ENCODE measurements at regions not wholly inside any gene's neighbourhood (a gene's known extent, or its start where the extent isn't known, plus 50 kb on each side); places are given as distances from the start of the nearest gene placed in this dataset.

DNA sequence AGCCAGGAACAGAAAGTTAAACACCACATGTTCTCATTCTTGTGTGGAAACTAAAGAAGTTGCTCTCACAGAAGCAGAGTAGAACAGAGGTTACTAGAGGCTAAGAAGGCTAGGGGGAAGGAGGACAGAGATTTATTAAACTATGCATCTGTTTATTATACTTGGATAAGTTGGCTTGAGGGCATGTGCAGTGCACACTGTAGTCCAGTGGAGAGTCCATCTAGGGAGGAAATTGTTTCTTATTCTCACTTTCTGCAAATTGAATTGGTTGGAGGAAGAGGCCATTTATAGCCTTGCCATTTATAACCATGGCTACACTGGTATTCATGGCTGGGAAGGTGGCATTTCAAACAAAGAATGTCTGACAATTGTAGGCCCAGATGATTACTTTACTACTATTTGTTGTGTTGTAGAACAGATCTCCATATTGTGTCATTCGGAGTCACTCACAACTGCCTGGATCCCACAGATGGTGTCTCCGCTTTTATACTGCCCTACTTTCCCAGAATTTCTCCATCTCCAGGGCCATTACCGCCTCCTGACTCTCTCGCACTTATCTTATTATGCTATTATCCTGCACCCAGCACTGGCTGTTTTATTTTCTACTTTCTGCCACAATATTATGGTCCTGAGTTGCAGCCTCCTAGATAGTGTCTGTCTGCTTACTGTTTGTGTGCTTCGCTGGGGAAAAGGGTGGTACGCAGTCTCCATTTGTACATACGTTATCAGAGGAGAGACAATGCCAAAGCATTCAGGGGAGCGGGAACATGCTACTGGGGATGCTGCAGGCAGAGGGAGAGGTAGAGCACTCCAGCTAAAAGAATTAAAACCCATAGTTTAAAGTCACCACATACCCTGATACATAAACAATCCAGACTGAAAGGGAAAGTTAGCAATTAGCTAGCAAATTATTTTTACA lies 169.3 kb upstream of the BLID start:
- no peak for TF ChIP-seq CTCF (conservative IDR thresholded peaks at IDR 0.05; ENCODE audit: control insufficient read depth, insufficient read depth, low read depth, low read length)

DNA sequence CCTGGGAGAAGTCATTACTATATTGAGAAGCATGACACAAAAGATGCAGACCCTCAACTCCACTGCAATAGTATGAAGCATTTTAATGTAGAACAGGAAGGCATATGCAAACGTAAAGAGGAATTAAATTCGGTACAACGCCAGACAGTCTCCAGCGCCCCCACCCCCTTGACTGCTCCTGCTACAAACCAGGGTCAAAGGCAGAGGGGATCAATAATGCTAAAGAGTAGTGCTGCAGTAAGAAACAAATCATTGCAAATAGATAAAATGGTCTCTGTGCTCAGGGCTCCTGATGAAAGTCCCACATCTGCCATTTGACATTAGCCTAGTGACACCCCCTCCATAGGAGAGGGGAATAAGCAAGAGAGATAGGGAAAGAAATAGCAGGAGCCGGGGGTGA lies 164.9 kb upstream of the BLID start:
- no peak overlapping the region for H3K4me3 ChIP-seq (ENCODE audit: control insufficient read depth, low read depth, low read length)
- TF ChIP-seq CTCF (conservative IDR thresholded peaks at IDR 0.05; ENCODE audit: control insufficient read depth, insufficient read depth, low read depth, low read length) = no peak
- DNase-seq (ENCODE audit: low read depth) = no peak

More for the DNA sequence above, 169.3 kb upstream of the BLID start:
- DNase-seq (ENCODE audit: low read depth) = no peak
- no peak overlapping the region for H3K4me3 ChIP-seq (ENCODE audit: control insufficient read depth, low read depth, low read length)

DNA sequence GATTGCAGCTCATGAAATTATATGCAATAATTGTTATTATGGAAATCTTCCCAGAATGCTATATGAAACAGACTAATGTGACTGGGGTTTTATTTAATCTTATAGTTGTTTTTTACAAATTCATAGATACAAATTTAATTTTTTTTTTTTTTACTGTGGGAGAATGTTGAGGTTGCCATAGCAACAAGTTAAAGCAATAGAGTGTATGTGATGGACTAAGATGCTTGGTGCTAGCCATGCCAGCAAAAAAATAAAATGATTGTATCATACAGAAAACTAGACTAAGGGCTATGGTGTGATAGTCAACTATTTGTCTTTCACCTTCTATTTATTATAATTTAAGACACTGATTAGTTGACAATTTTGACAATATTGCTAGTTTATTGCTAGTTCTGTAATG lies 163.2 kb upstream of the BLID start:
- DNase-seq (ENCODE audit: low read depth) = no peak
- TF ChIP-seq CTCF (conservative IDR thresholded peaks at IDR 0.05; ENCODE audit: control insufficient read depth, insufficient read depth, low read depth, low read length) = no peak
- H3K4me3 ChIP-seq (ENCODE audit: control insufficient read depth, low read depth, low read length) = no peak overlapping the region

GRCh38 chr11:122277493-122277892 lies 161.5 kb upstream of the BLID start:
- no peak for TF ChIP-seq CTCF (conservative IDR thresholded peaks at IDR 0.05; ENCODE audit: control insufficient read depth, insufficient read depth, low read depth, low read length)
- H3K4me3 ChIP-seq (ENCODE audit: control insufficient read depth, low read depth, low read length) = no peak overlapping the region
- DNase-seq (ENCODE audit: low read depth) = no peak

DNA sequence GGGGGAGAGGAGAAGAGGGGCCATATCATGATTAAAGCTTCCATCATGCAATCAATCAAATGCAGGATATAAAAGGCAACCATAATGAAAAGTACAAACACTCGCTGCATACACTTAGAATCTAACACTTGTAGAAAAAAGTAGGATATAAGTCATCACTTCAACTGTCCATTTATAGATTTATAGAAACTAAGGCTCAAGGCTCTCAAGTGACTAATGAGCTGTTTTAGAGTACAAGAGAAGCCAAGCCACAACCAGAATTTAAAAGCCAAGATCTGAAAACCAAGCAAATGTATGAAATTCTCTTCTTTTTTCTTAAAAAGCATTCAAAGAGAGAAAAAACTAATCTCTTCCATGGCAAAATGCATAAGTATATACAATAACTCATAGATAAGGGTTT lies 160.2 kb upstream of the BLID start:
- no peak overlapping the region for H3K4me3 ChIP-seq (ENCODE audit: control insufficient read depth, low read depth, low read length)
- DNase-seq (ENCODE audit: low read depth) = no peak
- TF ChIP-seq CTCF (conservative IDR thresholded peaks at IDR 0.05; ENCODE audit: control insufficient read depth, insufficient read depth, low read depth, low read length) = no peak

DNA sequence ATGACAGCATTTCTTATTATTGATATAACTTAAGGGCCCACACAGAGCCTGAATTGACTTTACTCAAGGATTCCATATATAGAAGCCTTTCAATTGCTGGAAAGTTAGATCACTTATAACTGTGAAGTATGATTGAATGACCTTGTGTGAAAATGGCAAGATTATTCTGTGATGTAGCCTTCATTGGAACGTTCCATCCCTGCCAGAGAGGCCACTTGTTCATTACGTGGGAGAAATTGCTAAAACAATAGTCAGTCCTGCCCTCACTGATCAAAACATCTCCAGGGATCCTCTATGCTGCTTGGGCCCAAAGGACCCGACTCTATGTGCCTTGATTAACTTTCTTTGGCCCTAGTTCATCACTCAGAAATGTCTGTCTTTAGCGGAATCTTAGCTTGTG lies 159.5 kb upstream of the BLID start:
- H3K4me3 ChIP-seq (ENCODE audit: control insufficient read depth, low read depth, low read length) = no peak overlapping the region
- DNase-seq (ENCODE audit: low read depth) = no peak
- no peak for TF ChIP-seq CTCF (conservative IDR thresholded peaks at IDR 0.05; ENCODE audit: control insufficient read depth, insufficient read depth, low read depth, low read length)

Measured in fibroblast of mammary gland (primary cell).